HG03064 (cell line): ENCODE measurements at regions not wholly inside any gene's neighbourhood (a gene's known extent, or its start where the extent isn't known, plus 50 kb on each side); places are given as distances from the start of the nearest gene placed in this dataset.

ENCODE experiments used
- ATAC-seq: cut with Tn5 transposase; IDR thresholded peaks from one replicate; pipeline ENCODE4 v1.9.1; 2021; ENCODE audit warnings: low read depth; ENCODE audit not compliant: unreplicated experiment

DNA sequence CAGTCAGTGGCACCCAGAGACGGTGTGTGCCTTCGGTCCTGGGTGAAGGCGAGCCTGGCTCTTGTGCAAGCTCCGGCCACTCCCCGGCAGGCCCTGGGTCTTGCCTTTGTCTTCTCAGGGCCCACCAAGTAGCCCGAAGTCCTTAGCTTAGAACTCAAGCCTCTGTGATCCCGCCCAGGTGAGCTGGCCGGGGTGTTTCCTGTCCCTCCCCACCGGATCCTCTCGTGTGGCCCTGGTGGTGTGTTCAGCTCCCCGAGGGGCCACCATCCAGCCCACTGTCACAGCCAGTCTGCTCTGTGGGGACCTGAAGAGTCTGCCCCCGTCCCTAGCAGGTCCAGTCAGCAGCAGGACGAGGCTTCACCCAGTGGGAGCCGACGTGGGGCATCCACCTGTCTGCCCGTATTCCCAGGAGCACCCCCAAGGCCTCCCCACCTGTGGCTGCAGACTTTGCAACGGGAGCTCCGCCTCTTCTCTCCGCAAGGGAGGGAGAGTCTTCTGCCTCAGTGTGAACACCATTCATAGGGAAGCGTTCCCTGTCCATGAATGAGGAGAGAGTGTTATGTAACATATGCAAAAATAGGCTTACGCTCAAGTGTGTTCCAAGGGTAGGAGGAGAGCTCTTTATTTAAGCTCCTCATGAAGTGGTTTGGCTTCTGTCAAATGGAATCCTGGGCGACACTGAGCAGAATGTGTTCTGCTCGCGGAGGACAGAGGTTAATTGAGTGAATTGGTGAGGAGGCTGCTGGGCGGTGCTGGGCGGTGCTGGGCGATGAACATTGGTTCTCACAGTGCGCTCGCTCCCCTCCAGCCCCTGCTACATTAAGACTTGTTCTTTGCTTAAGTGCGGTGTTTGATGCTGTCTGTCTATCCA is 108.9 kb downstream of the CRYAA start:
- no peak for ATAC-seq

DNA sequence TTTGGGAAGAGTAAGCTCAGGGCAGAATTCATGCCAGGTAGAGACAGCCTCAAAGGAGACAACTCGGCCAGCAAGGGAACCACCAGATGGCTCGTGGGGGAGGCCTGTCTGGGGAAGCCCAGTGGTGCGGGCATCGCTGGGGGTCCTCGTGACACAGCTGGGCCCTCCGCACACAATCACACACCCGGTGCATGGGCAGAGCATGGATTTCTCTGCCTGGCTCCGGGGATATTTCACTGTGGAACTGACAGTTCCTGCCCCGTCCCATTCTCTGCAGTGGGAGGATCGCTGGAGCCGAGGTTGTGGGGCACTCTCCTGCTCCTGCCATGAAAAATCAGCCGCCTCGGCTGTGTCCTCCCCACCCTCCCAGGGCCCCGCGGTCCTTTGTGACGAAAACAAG is 108.0 kb downstream of the CRYAA start:
- ATAC-seq = no peak

DNA sequence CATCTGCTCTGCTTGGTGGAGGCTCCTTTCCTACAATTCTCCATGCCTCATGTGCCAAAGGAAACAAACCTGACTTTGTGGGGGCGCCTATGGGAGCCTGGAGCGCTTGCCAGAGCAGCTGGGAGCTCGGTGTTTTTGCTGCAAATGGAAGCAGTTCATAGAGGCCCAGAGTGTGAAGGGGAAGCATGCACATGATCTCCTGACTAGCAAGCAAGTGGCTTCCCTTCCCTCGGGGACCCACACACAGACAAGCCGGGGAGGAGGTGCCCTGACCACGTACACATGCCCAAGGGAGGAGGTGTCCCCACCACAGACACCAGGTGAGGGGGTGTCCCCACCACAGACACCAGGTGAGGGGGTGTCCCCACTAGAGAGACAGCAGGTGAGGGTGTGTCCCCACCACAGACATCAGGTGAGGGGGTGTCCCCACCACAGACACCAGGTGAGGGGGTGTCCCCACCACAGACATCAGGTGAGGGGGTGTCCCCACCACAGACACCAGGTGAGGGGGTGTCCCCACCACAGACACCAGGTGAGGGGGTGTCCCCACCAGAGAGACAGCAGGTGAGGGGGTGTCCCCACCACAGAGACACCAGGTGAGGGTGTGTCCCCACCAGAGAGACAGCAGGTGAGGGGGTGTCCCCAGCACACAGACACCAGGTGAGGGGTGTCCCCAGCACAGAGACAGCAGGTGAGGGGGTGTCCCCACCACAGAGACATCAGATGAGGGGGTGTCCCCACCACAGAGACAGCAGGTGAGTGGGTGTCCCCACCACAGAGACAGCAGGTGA is 106.8 kb downstream of the CRYAA start:
- no peak for ATAC-seq

DNA sequence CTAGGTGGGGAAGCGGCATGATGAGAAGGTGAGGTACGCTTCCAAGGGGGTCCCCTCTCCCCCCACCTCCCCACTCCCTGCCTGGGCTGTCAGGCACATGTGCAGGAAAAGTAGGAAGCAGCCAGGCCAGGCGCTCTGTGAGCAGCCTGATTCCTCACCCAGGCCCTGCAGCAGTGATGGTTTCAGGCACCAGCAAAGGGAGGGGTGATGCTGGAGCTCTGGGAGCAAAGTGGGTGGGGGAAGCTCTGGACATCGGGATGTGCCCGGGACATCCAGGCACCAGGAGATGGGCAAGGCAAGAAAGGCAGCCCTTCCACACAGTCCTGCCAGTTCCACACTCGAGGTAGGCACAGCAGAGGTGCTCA is 106.1 kb downstream of the CRYAA start:
- no peak for ATAC-seq

DNA sequence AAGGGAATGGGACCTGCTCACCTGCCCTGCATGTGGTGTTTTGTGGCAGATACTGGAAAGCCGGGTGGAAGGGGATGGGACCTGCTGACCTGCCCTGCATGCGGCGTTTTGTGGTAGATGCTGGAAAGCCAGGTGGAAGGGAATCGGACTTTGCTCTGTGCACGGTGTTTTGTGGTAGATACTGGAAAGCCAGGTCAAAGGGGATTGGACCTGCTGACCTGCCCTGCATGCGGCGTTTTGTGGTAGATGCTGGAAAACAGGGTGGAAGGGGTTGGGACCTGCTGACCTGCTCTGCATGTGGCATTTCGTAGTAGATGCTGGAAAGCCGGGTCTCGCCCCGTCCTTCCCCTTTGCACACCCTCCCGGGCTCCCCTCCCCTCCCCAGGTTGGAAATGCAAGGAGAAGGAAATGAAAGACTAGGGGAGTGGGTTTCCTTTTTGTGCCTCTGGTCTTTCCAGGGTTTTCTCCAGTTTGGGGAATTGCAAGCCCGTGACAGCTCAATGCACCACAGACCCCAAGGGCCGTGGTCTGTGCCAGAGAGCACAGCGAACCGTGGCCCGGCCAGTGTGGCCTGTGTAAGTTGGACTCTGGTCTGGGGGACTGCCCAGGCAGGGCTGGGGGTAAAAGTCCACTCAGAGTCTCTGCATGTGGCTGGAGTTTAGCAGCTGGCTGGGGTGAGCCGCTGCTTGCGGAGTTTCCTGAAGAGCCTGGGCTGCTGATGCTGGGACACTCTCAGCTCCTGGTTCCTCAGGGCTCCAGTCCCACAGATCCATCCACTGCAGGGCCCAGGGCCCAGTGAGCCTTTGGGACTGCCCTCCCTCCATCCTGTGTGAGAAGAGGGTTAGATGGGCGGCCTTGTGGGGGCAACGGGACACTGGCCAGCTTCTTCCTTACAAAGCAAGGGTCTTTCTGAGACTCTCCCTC is 105.5 kb downstream of the CRYAA start:
- no peak for ATAC-seq

DNA sequence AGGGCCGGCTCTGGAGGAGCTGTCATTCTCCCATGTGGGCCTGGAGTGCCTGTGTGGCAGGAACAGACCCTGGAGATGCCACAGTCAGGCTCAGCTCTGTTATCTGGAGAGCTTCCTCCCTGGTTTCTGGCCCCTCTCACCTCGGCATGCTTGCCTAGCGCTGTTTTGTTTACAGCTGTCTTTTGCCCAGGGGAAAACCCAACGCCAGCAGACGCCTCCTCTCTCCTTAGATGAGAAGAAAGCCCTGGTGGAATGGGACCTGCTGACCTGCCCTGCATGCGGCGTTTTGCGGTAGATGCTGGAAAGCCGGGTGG is 104.9 kb downstream of the CRYAA start:
- ATAC-seq = no peak

DNA sequence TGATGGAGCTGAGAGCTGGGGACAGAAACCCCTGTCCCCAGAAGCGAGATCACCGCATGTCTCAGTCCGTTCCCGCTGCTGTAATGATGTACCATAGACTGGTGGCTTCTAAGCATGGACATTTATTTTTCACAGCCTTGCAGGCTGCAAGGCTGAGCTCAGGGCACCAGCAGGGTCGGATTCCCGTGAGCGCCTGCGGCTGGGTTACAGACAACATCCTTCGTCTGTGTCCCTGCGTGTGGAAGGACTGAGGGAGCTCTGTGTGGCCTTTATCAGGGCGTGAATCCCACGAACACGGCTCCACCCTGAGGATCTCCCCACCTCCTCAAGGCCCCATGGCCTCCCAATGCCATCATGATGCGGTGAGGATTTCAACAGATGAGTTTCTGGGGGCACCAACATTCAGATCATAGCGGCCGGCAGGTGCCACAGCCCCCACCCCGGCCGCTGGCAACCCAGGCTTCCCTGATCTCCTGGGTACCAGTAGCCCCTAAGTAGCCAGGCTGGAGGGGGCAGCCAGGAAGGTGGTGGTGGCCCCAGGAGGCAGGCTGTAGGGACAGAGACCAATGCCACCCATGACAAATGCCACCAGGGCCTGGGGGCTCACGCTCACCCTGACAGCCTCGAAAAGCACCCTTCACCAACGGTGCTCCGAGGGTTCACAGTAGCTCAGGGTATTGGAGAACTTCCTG is 104.4 kb downstream of the CRYAA start:
- ATAC-seq = no peak

DNA sequence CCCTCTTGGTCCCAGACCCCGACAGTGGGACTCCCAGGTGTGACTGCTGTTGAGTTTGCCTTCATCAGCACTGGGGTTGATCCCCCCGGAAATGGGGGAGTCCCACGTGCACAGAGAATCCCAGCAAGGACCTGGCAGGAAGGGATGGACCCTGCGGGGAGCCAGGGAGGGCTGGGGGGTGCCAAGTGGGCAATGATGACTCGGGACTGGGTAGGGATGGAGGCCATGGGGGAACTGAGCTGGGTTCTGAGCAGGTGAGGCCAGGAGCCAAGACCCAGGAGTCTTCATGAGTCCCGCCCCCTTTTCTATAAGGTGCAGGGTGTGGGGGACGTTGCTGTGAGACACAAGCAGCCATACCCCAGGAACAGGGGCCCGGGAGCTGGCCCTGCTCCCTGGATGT is 103.8 kb downstream of the CRYAA start:
- no peak for ATAC-seq

DNA sequence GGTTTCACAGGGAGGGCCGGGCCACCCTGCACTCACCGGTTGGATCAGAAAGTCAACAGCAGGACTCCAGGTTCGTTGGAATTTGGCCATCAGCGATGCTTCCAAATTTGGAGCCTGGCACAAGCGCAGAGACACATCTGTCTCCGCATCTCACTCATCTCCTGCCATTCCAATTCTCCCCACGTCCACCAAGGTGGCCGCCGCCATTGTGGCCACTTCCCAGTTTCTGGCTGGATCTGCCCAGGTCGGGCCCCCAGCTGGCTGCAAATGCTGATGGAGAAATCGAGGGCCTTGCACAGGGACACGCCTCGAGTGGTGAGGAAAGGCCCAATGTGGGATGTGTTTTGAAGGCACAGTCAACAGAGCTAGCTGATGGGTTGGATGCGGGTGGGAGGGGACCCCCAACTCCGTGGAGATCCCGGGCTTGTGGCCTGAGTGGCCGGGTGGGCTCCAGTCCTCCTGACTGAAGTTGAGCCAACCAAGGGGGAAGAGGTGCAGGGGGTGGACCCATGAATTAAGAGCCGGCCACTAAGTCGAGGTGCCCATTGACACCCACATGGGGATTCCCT is 102.7 kb downstream of the CRYAA start:
- ATAC-seq = no peak

DNA sequence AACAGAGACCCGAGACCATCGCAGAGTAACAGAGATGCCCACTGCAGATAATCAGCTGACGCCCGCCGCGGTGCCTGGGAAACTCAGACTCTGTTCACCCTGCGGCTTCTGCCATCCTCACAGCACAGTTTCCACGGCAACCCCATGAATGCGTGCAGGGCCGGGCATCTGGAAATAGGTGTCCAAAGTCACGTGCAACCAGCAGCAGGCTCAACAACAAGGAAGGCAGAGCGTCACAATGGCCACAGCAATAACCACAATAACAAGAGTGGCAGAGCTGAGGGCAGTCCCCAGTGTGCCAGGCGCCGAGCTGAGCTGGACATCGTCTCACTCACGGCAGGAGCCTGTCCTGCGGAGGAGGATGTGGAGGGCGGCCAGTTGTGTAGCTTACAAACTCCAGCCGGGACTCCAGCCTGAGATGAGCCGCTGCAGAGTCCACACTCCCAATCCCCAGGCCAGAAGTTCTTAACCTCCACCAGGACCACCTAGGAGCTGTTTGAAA is 102.0 kb downstream of the CRYAA start:
- ATAC-seq = no peak

DNA sequence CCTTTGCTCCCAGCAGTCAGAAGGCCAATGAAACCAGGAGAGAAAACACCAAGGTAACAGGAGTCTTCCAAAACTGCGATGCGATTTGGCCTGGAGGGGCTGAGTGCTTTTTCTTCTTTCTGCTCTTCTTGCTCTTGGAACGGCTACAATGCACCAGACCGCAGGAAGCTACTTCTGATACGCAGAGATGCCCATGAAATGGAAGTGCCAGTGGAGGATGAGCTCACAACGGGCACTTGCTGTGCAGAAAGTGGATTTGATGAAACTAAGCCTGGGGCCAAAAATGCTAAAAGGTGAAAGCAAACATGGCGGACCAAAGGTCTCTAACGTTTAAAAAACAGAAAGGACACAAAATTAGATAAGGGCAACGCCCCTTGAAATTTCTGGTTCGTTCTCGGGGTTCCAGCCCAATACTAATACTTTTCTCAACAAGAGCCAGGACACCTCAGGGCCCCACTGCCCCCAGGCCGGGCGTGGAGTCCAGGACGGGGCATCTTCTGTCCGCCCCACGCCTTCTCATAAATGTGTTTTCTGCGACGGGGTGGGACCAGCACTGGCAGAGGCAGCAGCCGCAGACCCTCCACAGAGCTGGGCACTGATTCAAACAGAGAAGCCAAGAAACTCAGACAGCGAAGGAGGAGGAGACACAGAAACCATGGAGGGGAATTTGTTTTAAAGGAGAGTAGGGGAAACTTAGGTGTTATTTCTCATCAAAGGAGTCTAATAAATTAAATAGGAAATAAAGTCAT is 101.3 kb downstream of the CRYAA start:
- ATAC-seq = no peak

DNA sequence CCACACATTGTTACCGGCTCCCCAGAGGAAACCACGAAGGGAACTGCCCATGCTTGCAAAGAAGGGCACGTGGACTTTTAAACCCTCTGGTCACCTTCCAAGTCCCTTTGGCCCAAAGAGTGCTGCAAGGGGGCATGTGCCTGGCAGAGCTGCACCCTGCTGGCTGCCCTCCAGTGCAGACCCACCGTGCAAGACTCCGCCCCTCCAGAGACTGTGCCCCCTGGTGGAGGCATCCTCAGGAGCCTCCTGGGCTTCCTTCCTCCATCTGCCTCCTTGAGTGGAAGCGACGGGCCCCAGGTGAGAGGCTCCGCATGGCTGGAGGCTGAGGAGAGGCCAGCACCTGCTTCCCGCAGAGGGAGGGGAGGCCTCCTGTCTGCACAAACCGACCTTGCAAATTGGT is 100.6 kb downstream of the CRYAA start:
- no peak for ATAC-seq

DNA sequence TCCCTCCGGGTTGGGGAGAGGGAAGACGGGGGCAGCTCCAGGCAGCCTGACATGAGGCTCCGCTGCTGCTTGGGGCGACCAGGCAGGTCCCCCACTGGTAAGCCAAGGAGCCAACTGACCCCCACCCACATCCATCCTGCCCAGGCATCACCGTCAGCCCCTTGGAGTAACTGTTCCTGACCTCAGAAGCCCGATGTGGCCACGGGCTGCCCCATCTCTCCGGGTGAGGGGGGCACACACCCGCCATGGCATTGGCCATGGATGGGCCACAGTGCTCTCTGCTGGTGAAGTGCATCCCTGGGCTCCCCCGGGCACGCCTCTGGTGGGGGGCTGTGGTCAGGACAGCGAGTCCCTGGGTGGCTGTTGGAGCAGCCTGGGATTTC is 100.0 kb downstream of the CRYAA start:
- ATAC-seq = no peak

DNA sequence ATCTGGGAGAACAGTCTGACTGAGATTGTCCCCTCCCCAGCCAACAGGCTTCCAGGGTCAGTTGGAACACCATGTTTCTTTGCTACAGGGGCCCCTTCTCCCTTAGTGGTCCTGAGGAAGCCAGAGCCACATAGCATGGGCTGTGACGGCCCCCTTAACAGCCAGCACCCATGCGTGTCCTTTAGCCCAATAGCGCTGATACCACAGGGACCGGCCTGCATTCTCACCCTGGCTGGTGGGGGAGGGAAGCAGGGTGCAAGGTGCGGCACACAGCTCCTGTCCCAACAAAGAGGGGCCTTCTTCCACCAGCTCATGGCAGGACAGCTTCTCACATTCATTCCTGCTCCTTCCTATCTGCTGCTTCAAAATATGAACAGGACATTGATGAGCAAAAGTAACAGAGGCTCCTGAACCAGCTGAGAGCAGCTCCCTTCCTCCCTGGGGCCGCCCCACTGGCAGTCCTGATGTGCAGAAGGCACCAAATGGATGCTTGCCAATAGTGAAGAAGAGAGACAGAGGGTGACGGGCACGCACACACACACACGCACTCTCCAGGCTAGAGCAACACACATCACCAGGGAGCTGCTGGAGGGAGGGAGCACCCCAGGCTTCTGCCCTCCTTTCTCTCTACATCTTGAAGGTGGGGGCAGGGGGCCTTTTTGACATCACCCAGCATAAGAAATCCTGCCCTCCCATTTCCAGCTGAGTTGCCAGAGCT is 99.4 kb downstream of the CRYAA start:
- ATAC-seq = no peak

DNA sequence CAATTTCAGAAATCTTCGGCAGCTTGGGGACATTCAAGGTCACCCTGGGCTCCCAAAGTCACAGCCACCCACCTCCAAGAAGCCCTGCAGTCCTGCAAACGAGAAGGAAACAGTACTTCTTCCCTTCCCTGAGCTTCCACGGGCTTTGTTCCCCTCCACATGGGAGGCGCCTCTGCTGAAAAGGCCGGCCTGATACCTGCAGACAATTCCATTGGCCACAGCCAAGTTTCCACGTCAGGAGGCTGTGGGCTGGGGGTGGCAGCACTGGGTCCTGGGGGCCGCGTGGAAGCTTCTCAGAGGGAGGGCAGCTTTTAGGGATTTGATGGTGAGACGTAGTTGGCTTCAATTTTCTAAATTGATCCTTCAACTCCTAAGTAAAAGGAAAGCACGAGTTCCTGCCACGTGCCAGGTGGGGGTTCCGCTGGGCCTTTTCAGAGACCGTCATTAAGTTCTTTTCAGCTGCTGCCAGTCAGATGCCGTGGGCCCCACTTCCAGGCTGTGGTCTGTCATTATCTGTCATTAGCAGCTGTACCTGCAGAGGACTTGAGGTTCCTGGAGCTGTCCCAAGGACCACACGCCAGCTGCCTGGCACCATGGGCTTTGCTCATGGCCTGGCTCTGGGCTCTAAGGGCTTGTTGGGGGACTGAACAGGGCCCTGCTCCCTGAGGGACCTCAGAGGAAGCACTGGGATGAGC is 98.7 kb downstream of the CRYAA start:
- no peak for ATAC-seq

DNA sequence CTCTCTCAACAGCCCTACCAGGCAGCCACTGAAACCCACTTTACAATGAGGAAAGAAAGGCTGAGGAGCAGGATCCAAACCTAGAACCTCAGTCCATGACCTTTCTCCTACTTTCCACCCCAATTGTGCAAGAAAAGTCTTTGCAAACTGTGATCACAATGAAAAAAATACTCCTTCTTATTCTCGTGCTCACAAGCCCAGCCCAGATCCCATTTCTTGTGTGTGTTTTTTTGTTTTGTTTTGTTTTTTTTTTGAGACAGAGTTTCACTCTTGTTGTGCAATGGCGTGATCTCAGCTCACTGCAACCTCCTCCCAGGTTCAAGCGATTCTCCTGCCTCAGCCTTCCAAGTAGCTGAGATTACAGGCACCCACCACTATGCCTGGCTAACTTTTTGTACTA is 97.7 kb downstream of the CRYAA start:
- no peak for ATAC-seq

DNA sequence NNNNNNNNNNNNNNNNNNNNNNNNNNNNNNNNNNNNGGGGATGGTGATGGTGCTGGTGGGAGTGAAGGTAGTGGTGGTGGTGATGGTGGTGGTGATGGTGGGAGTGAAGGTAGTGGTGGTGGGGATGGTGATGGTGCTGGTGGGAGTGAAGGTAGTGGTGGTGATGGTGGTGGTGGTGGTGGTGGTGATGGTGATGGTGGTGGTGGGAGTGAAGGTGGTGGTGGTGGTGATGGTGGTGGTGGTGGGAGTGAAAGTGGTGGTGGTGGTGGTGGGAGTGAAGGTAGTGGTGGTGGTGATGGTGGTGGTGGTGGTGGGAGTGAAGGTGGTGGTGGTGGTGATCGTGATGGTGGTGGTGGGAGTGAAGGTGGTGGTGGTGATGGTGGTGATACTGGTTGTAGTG is 93.6 kb downstream of the CRYAA start:
- ATAC-seq = no peak
